Prostate gland (tissue), 2 donors: ENCODE measurements at regions not wholly inside any gene's neighbourhood (a gene's known extent, or its start where the extent isn't known, plus 50 kb on each side); places are given as distances from the start of the nearest gene placed in this dataset.

Source experiments
- POLR2A ChIP-seq: fragments of 450-650 bp; IDR thresholded peaks from one replicate; pipeline ENCODE4 v1.6.1; 2016; ENCODE audit warnings: antibody characterized with exemption, mild to moderate bottlenecking
- POLR2AphosphoS5 ChIP-seq: sonication (generic); formaldehyde crosslinking; IDR thresholded peaks from one replicate; pipeline ENCODE4 v1.6.1; 2017; ENCODE audit warnings: antibody characterized with exemption
- TF ChIP-seq, protein P1 (sequence below), 4 experiments: fragments of 200-600 bp in 2 of 4; fragments of 450-650 bp in 2 of 4; sonication (generic) in 2 of 4; IDR thresholded peaks; 1 replicate in 3 of 4; 2 replicates in 1 of 4; pipeline ENCODE4 v1.5.1; 2016 to 2019; ENCODE audit warnings: antibody characterized with exemption in 4 of 4, mild to moderate bottlenecking in 2 of 4, moderate library complexity in 2 of 4

- TF ChIP-seq POLR2A (no peak), POLR2AphosphoS5 (no peak)
- TF ChIP-seq, protein P1, sequence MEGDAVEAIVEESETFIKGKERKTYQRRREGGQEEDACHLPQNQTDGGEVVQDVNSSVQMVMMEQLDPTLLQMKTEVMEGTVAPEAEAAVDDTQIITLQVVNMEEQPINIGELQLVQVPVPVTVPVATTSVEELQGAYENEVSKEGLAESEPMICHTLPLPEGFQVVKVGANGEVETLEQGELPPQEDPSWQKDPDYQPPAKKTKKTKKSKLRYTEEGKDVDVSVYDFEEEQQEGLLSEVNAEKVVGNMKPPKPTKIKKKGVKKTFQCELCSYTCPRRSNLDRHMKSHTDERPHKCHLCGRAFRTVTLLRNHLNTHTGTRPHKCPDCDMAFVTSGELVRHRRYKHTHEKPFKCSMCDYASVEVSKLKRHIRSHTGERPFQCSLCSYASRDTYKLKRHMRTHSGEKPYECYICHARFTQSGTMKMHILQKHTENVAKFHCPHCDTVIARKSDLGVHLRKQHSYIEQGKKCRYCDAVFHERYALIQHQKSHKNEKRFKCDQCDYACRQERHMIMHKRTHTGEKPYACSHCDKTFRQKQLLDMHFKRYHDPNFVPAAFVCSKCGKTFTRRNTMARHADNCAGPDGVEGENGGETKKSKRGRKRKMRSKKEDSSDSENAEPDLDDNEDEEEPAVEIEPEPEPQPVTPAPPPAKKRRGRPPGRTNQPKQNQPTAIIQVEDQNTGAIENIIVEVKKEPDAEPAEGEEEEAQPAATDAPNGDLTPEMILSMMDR (IDR thresholded peaks at IDR 0.05) = no peak
Observed at GRCh38 chr2:20557226-20557625, 93.7 kb downstream of the HS1BP3 start.
